NT2/D1 (cell line): ENCODE measurements at regions not wholly inside any gene's neighbourhood (a gene's known extent, or its start where the extent isn't known, plus 50 kb on each side); places are given as distances from the start of the nearest gene placed in this dataset.

Experiments
- YY1 ChIP-seq: IDR thresholded peaks from 2 replicates; pipeline ENCODE4 v1.6.1; 2011; ENCODE audit not compliant: insufficient read length, insufficient read depth
- ZNF274 ChIP-seq: IDR thresholded peaks from 2 replicates; pipeline ENCODE4 v1.6.1; 2011; ENCODE audit warnings: mild to moderate bottlenecking, low read depth, low read length

GRCh38 chr2:105969552-105969951 lies 224.5 kb downstream of the UXS1 start:
- TF ChIP-seq ZNF274 (no peak), YY1 (no peak)
